HepG2 (cell line): ENCODE measurements at regions not wholly inside any gene's neighbourhood (a gene's known extent, or its start where the extent isn't known, plus 50 kb on each side); places are given as distances from the start of the nearest gene placed in this dataset.

Experiments used
- EP300 ChIP-seq, 3 experiments: sonication (generic) in 1 of 3; formaldehyde crosslinking in 1 of 3; IDR thresholded peaks; 2 replicates each; pipeline versions ENCODE4 v1.5.1 to v1.6.1; 2011 to 2020; ENCODE audit warnings: low read depth in 2 of 3, low read length in 2 of 3, borderline replicate concordance in 1 of 3, improper control_type of control experiment in 1 of 3, mild to moderate bottlenecking in 1 of 3, missing genetic modification reagents in 1 of 3, moderate library complexity in 1 of 3
- MYNN ChIP-seq: sonication (generic); formaldehyde crosslinking; IDR thresholded peaks from 2 replicates; pipeline ENCODE4 v1.4.0; 2020; ENCODE audit warnings: mild to moderate bottlenecking, low read depth, missing genetic modification reagents
- TF ChIP-seq, protein P1 (sequence below): sonication (generic); formaldehyde crosslinking; IDR thresholded peaks from 2 replicates; pipeline ENCODE4 v1.4.0; 2020; ENCODE audit warnings: missing genetic modification reagents, borderline replicate concordance

DNA sequence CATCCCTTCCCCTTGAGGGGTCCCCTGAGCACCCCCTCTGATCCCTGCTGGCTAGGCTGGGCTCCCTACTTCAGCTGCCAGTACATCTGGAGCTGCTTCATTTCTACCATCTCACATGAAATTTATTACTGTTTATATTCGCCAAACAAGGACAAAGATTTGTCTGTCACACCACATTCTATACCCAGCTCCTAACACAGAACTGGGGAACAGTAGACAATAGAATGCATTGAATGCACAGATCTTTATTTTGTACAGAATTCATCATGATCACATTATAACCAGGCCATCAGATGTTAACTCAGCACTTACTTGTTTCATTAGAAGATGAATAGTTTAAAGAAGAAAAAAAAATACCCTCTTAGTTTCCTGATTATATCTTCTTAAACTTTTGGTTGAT is 159.4 kb downstream of the KLF5 start:
- TF ChIP-seq MYNN (CRISPR knock-in tag) (no peak), EP300 (IDR thresholded peaks at IDR 0.05; ENCODE audit: low read depth in 2 of 2, low read length in 2 of 2) (no peak), EP300 (CRISPR knock-in tag; IDR thresholded peaks at IDR 0.05; ENCODE audit: borderline replicate concordance) (no peak)
- TF ChIP-seq, protein P1, sequence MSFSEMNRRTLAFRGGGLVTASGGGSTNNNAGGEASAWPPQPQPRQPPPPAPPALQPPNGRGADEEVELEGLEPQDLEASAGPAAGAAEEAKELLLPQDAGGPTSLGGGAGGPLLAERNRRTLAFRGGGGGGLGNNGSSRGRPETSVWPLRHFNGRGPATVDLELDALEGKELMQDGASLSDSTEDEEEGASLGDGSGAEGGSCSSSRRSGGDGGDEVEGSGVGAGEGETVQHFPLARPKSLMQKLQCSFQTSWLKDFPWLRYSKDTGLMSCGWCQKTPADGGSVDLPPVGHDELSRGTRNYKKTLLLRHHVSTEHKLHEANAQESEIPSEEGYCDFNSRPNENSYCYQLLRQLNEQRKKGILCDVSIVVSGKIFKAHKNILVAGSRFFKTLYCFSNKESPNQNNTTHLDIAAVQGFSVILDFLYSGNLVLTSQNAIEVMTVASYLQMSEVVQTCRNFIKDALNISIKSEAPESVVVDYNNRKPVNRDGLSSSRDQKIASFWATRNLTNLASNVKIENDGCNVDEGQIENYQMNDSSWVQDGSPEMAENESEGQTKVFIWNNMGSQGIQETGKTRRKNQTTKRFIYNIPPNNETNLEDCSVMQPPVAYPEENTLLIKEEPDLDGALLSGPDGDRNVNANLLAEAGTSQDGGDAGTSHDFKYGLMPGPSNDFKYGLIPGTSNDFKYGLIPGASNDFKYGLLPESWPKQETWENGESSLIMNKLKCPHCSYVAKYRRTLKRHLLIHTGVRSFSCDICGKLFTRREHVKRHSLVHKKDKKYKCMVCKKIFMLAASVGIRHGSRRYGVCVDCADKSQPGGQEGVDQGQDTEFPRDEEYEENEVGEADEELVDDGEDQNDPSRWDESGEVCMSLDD (CRISPR knock-in tag) = no peak
